Keratinocyte (primary cell): ENCODE measurements at regions not wholly inside any gene's neighbourhood (a gene's known extent, or its start where the extent isn't known, plus 50 kb on each side); places are given as distances from the start of the nearest gene placed in this dataset.

Source experiments
- DNase-seq: peaks from one replicate; pipeline ENCODE4 v3.0.0-alpha.2; 2011; ENCODE audit warnings: low read depth, missing footprints, low spot score
- FAIRE-seq: peaks from 2 replicates; lab custom pipeline; 2011; peaks lifted over from hg19 to GRCh38; lab: Jason Lieb, UNC
- H2AFZ ChIP-seq: 2 replicates; pipeline ENCODE4 v1.6.0; 2012; ENCODE audit warnings: low read length, control low read depth, inconsistent platforms; ENCODE audit not compliant: control insufficient read depth
- H3K27ac ChIP-seq: 2 replicates; pipeline ENCODE4 v1.5.1; 2011; ENCODE audit warnings: low read length; ENCODE audit not compliant: control insufficient read depth, insufficient read depth
- H3K27me3 ChIP-seq: 3 replicates; pipeline ENCODE4 v1.6.0; 2011; ENCODE audit warnings: low read length; ENCODE audit not compliant: control insufficient read depth, insufficient read depth; ENCODE audit errors: extremely low read depth
- H3K36me3 ChIP-seq, 2 experiments: 2 replicates in 1 of 2; 3 replicates in 1 of 2; pipeline ENCODE4 v1.5.1; 2011; ENCODE audit warnings: low read length in 2 of 2, mild to moderate bottlenecking in 1 of 2; ENCODE audit not compliant: control insufficient read depth in 2 of 2, insufficient read depth in 2 of 2; ENCODE audit errors: extremely low read depth in 1 of 2
- H3K4me1 ChIP-seq: 3 replicates; pipeline ENCODE4 v1.5.1; 2011; ENCODE audit warnings: low read length; ENCODE audit not compliant: control insufficient read depth, insufficient read depth; ENCODE audit errors: extremely low read depth
- H3K4me2 ChIP-seq: 3 replicates; pipeline ENCODE4 v1.6.0; 2011; ENCODE audit warnings: low read depth, low read length; ENCODE audit not compliant: control insufficient read depth, insufficient read depth; ENCODE audit errors: extremely low read depth
- H3K4me3 ChIP-seq, 3 experiments: fragments of 200-600 bp in 1 of 3; sonication (generic) in 1 of 3; 2 replicates in 2 of 3; 3 replicates in 1 of 3; pipeline ENCODE4 v1.5.1; 2011 to 2016; ENCODE audit warnings: low read length in 3 of 3, mild to moderate bottlenecking in 3 of 3, control low read depth in 2 of 3, inconsistent platforms in 1 of 3, low read depth in 1 of 3, mixed read lengths in 1 of 3, mixed run types in 1 of 3, moderate library complexity in 1 of 3; ENCODE audit not compliant: control insufficient read depth in 2 of 3, insufficient read depth in 2 of 3; ENCODE audit errors: extremely low read depth in 1 of 3
- H3K79me2 ChIP-seq: 2 replicates; pipeline ENCODE4 v1.6.0; 2012; ENCODE audit warnings: low read length; ENCODE audit not compliant: control insufficient read depth, insufficient read depth
- H3K9ac ChIP-seq: 3 replicates; pipeline ENCODE4 v1.6.0; 2011; ENCODE audit warnings: low read length; ENCODE audit not compliant: control insufficient read depth, insufficient read depth; ENCODE audit errors: extremely low read depth
- H3K9me1 ChIP-seq: 3 replicates; pipeline ENCODE4 v1.6.0; 2011; ENCODE audit warnings: low read length; ENCODE audit not compliant: control insufficient read depth, insufficient read depth; ENCODE audit errors: extremely low read depth
- H3K9me3 ChIP-seq: 2 replicates; pipeline ENCODE4 v1.5.1; 2012; ENCODE audit warnings: low read depth, low read length; ENCODE audit not compliant: control insufficient read depth
- H4K20me1 ChIP-seq: 3 replicates; pipeline ENCODE4 v1.6.0; 2011; ENCODE audit warnings: low read length; ENCODE audit not compliant: control insufficient read depth, insufficient read depth; ENCODE audit errors: extremely low read depth
- CTCF ChIP-seq, 3 experiments: IDR thresholded peaks in 1 of 3; conservative IDR thresholded peaks in 1 of 3; optimal IDR thresholded peaks in 1 of 3; 2 replicates in 2 of 3; 3 replicates in 1 of 3; pipeline versions ENCODE3 to v1.5.1; 2011; ENCODE audit warnings: low read length in 3 of 3, mild to moderate bottlenecking in 3 of 3, moderate library complexity in 2 of 3, control low read depth in 1 of 3, inconsistent platforms in 1 of 3; ENCODE audit not compliant: insufficient read depth in 2 of 3; ENCODE audit errors: extremely low read depth in 1 of 3
- EZH2 ChIP-seq: IDR thresholded peaks from one replicate; pipeline ENCODE4 v1.6.1; 2012; ENCODE audit warnings: inconsistent platforms, mild to moderate bottlenecking, low read length, moderate library complexity
- dilution Hi-C: fragments of 300-500 bp; cut with MboI; formaldehyde crosslinking; loops from one replicate; pipeline ENCODE4 v1.7.0; 2020; ENCODE audit warnings: low sequenced_read_pairs; ENCODE audit not compliant: extremely low pct_ligation_motif_present

DNA sequence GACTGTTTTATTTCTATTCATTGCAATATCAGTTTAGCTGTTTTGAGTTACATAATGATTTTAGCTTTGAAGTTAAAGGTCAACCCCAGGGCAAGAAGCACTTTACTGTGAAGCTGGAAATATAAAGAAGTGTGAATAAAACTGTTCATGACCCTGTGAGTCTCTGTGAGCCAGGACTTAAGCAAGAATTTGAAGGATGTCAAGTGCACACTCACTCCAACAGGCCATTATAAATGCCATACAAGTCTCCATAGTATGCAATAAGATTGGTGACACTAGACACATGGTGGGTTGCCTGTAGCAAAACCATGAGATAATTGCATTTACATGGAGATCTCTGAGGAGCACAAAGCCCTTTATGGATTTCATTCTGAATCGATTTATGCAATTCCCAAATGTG, 318.7 kb upstream of the ITGA1 start:
- Histone ChIP-seq H3K79me2 (no peaks in the 10 kb centered on the region), H3K36me3 (no peaks in the 10 kb centered on the region), H3K4me2 (no peak overlapping the region), H3K27me3 (no peaks in the 10 kb centered on the region), H3K9ac (no peak overlapping the region), H3K4me1 (no peaks in the 10 kb centered on the region), H3K9me3 (no peaks in the 10 kb centered on the region), H3K4me3 (no peak overlapping the region), H3K27ac (no peak overlapping the region), H2AFZ (no peak overlapping the region), H4K20me1 (no peaks in the 10 kb centered on the region), H3K9me1 (no peaks in the 10 kb centered on the region)
- DNase-seq = no peak
- no peak for FAIRE-seq
- no peak for TF ChIP-seq EZH2
- no peak for TF ChIP-seq CTCF (optimal IDR thresholded peaks at IDR 0.05 in 1 of 3, IDR thresholded peaks at IDR 0.05 in 1 of 3, conservative IDR thresholded peaks at IDR 0.05 in 1 of 3; ENCODE audit: extremely low read depth in 1 of 3, insufficient read depth in 2 of 3, low read length in 3 of 3)
- dilution Hi-C loops = no loop called here

DNA sequence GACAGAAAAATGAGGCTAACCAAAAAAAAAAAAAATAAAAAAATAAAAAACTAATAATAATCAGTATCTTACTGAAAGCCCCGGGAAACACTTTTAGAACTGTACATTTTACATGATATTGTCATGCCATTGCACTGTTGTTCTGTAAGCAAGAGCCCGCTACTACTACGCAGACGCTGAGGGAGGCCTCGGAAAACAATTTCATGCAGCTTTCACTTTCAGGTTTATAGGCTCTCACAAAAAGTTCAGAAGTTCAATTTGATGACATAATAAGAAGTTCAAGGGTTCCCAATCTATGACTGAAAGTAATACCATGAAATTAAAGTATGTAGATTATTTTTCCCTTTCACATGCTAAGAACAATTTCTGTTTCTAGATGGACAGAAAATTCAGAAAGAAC, 318.3 kb upstream of the ITGA1 start:
- Histone ChIP-seq H3K9me1 (no peaks in the 10 kb centered on the region), H3K79me2 (no peaks in the 10 kb centered on the region), H3K4me3 (no peak overlapping the region), H3K9ac (no peak overlapping the region), H3K27ac (no peak overlapping the region), H4K20me1 (no peaks in the 10 kb centered on the region), H3K36me3 (no peaks in the 10 kb centered on the region), H3K4me2 (no peak overlapping the region), H2AFZ (no peak overlapping the region), H3K9me3 (no peaks in the 10 kb centered on the region), H3K27me3 (no peaks in the 10 kb centered on the region), H3K4me1 (no peaks in the 10 kb centered on the region)
- dilution Hi-C loops = no loop called here
- no peak for TF ChIP-seq CTCF (optimal IDR thresholded peaks at IDR 0.05 in 1 of 3, IDR thresholded peaks at IDR 0.05 in 1 of 3, conservative IDR thresholded peaks at IDR 0.05 in 1 of 3; ENCODE audit: extremely low read depth in 1 of 3, insufficient read depth in 2 of 3, low read length in 3 of 3)
- TF ChIP-seq EZH2 = no peak
- no peak for FAIRE-seq
- no peak for DNase-seq
